ENCODE measurements at regions not wholly inside any gene's neighbourhood (a gene's known extent, or its start where the extent isn't known, plus 50 kb on each side); places are given as distances from the start of the nearest gene placed in this dataset.

- TF ChIP-seq CTCF (IDR thresholded peaks at IDR 0.05) (no peak), POLR2A (IDR thresholded peaks at IDR 0.05) (no peak), POLR2AphosphoS5 (IDR thresholded peaks at IDR 0.05) (no peak)
Measured at GRCh38 chr19:5219551-5220304, 120.9 kb downstream of the PTPRS start.
